ENCODE measurements at regions not wholly inside any gene's neighbourhood (a gene's known extent, or its start where the extent isn't known, plus 50 kb on each side); places are given as distances from the start of the nearest gene placed in this dataset.

DNA sequence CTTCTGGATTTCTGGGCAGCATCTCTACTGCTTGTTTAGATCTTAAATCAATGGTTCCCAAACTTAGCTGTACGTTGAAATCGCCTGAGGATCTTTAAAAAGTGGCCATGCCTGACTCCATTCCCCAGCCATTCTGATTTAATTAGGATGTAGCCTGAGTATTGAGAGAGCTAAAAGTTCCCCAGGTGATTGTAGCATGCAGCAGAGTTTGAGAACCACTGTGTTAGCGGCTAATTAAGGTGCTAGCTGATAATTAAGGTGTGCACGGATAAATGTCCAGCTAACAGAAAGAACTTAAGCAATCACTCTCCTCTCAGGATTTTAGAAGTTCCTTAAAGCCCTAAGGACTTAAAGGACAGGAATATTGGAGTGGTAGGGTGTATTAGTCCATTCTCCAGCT, 89.1 kb downstream of the NMUR2 start:
- TF ChIP-seq L3MBTL2 (conservative IDR thresholded peaks at IDR 0.05) (no peak), SP1 (IDR thresholded peaks at IDR 0.05) (no peak), FOXA1 (IDR thresholded peaks at IDR 0.05) (no peak), BHLHE40 (IDR thresholded peaks at IDR 0.05; ENCODE audit: borderline replicate concordance) (no peak), FOXM1 (IDR thresholded peaks at IDR 0.05; ENCODE audit: borderline replicate concordance) (no peak), NFRKB (IDR thresholded peaks at IDR 0.05) (no peak), CTBP1 (IDR thresholded peaks at IDR 0.05; ENCODE audit: borderline replicate concordance) (no peak), ZNF384 (IDR thresholded peaks at IDR 0.05) (no peak), ELF4 (IDR thresholded peaks at IDR 0.05) (no peak), FOXK2 (IDR thresholded peaks at IDR 0.05) (no peak), ARNT (IDR thresholded peaks at IDR 0.05) (no peak)
- TF ChIP-seq, protein P1, sequence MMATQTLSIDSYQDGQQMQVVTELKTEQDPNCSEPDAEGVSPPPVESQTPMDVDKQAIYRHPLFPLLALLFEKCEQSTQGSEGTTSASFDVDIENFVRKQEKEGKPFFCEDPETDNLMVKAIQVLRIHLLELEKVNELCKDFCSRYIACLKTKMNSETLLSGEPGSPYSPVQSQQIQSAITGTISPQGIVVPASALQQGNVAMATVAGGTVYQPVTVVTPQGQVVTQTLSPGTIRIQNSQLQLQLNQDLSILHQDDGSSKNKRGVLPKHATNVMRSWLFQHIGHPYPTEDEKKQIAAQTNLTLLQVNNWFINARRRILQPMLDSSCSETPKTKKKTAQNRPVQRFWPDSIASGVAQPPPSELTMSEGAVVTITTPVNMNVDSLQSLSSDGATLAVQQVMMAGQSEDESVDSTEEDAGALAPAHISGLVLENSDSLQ (IDR thresholded peaks at IDR 0.05), result no peak
- CTCF ChIA-PET, result no interaction called here
- POLR2A ChIA-PET, result no interaction called here
- DNase-seq (ENCODE audit: extremely low spot score), result no peak

DNA sequence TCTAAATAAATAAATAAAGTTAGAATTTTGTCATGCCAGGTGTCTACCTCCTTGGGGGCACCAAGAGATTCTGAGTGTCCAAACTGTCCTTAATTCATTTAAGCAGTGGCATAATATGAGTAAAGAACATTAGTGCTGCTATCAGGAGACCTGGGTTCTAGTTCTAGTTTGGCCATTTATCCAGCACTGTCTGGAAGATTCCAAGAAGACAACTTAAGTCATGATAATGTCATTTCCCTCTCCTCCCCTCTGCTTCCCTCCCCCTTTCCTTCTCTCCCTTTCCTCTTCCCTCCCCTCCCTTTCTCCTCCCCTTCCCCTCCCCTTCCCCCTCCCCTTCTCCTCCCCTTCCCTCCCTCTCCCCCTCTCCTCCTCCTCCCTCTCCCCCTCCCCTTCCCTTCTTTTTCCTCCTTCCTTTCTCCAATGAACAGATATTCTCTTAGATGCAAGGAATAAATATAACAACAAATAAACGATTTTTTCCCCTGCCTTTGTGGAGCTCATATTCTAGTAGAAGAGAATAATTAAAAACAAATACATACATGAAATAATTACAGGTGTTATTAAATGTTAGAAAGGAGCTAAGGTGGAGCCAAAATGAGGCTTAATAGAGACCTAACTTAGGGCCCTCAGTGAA, 90.8 kb downstream of the NMUR2 start:
- POLR2A ChIA-PET, result no interaction called here
- TF ChIP-seq ARNT (IDR thresholded peaks at IDR 0.05) (no peak), SUZ12 (IDR thresholded peaks at IDR 0.05) (no peak), L3MBTL2 (conservative IDR thresholded peaks at IDR 0.05) (no peak), TARDBP (IDR thresholded peaks at IDR 0.05) (no peak), FOXK2 (IDR thresholded peaks at IDR 0.05) (no peak), NFRKB (IDR thresholded peaks at IDR 0.05) (no peak), SP1 (IDR thresholded peaks at IDR 0.05) (no peak), FOXM1 (IDR thresholded peaks at IDR 0.05; ENCODE audit: borderline replicate concordance) (no peak)
- CTCF ChIA-PET, result no interaction called here
- no peak for DNase-seq (ENCODE audit: extremely low spot score)

DNA sequence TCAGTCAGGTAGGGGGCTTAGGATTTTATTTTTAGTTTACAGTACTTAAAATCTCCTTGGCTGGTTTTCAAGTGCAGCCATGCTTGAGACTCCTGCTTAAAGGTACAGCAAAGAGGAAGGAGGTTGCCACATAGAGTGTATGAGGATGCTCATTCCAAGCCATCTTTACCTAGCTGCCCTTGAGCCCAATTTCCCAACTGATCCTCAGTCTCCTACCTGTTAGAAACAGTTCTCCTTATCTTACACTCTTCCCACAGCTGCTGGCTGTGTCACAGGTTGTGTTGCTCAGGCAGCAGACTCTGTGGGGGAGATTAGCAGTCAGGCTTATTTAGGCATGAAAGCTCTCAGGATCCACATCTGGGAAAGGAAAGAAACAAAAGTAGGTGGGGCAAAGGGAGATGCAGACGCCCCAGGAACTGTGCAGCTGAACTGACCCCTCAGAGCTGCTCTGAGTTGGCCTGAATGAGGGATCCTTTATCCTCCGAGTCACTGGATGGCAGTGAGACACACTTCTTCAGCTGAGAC, 95.1 kb downstream of the NMUR2 start:
- TF ChIP-seq LEF1 (IDR thresholded peaks at IDR 0.05; ENCODE audit: borderline replicate concordance), result no peak
- no peak for TF ChIP-seq ARNT (IDR thresholded peaks at IDR 0.05)
- TF ChIP-seq NFRKB (IDR thresholded peaks at IDR 0.05), result no peak
- CTCF ChIA-PET, result no interaction called here
- DNase-seq (ENCODE audit: extremely low spot score), result no peak
- POLR2A ChIA-PET, result no interaction called here

DNA sequence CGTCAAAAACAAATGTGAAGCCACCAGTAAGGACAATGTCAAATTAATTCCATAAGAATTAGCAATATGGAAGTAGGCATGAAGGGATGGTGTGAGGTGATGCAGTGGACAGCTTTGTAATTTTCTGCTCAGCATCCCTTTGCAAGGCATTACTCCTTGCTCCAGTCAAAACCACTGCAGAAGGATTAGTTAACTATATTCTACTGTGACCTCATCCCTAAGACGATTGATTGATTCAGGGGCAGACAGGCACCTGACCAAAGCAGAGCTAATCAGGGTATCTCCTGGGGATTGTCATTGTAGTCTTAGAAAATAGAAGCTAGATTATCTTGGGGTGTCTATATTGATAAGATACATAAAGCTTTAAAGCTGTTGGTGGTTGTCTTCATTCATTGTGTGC, 98.7 kb downstream of the NMUR2 start:
- CTCF ChIA-PET, result no interaction called here

DNA sequence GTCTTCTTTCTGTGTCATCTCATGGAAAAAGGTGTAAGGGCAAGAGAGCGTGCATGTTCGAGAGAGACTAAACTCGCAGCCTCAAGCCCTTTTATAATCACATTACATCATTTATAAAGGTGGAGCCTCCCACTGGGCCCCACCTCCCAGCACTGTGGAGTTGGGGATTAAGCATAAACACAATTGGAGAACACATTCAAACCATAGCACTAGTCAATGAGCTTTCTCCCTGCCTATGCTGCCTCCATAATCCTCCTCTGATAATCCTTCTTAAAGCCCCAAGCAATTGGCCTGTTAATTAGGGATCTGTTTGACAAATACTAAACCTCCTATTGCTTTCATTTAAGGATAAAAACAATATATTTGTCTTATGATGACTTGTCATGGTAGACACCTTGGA, 99.6 kb downstream of the NMUR2 start:
- no peak for DNase-seq (ENCODE audit: extremely low spot score)
- CTCF ChIA-PET, result no interaction called here
- TF ChIP-seq HDGF (IDR thresholded peaks at IDR 0.05; ENCODE audit: borderline replicate concordance) (no peak), LEF1 (IDR thresholded peaks at IDR 0.05; ENCODE audit: borderline replicate concordance) (no peak), SUZ12 (IDR thresholded peaks at IDR 0.05) (no peak), BHLHE40 (IDR thresholded peaks at IDR 0.05; ENCODE audit: borderline replicate concordance) (no peak), ELF4 (IDR thresholded peaks at IDR 0.05) (no peak), ZNF384 (IDR thresholded peaks at IDR 0.05) (no peak), SP1 (IDR thresholded peaks at IDR 0.05) (no peak), NFRKB (IDR thresholded peaks at IDR 0.05) (no peak), CTBP1 (IDR thresholded peaks at IDR 0.05; ENCODE audit: borderline replicate concordance) (no peak), FOXM1 (IDR thresholded peaks at IDR 0.05; ENCODE audit: borderline replicate concordance) (no peak)
- POLR2A ChIA-PET, result no interaction called here

More for the DNA sequence above, 98.7 kb downstream of the NMUR2 start:
- TF ChIP-seq ELF4 (IDR thresholded peaks at IDR 0.05), result no peak
- TF ChIP-seq FOXA1 (IDR thresholded peaks at IDR 0.05), result no peak
- TF ChIP-seq FOXM1 (IDR thresholded peaks at IDR 0.05; ENCODE audit: borderline replicate concordance), result no peak
- no peak for TF ChIP-seq TARDBP (IDR thresholded peaks at IDR 0.05)
- TF ChIP-seq SP1 (IDR thresholded peaks at IDR 0.05), result no peak
- TF ChIP-seq, protein P1 (IDR thresholded peaks at IDR 0.05), result no peak
- POLR2A ChIA-PET, result no interaction called here
- no peak for DNase-seq (ENCODE audit: extremely low spot score)

DNA sequence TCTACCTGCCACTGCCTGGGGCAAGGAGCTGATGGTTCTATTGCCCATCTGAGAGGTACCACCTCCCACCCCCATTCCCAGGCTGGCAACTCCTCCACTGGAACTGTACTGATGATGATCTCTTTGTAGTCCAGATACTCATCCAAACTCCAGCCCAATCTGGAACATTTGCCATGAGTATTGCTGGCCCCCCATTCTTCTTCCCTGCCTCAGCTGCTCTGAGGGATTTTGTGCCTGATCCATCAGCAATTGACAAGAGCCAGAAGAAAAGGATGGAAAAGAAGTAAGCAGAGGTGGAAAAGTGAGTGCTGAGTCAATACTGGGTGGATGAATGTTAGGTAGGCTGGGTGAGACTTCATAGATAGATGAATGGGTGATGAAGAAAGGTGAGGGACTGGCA, 101.2 kb downstream of the NMUR2 start:
- ChIA-PET POLR2A (no interaction called here), CTCF (no interaction called here)
- TF ChIP-seq SUZ12 (IDR thresholded peaks at IDR 0.05) (no peak), CTBP1 (IDR thresholded peaks at IDR 0.05; ENCODE audit: borderline replicate concordance) (no peak), SP1 (IDR thresholded peaks at IDR 0.05) (no peak), BHLHE40 (IDR thresholded peaks at IDR 0.05; ENCODE audit: borderline replicate concordance) (no peak), L3MBTL2 (conservative IDR thresholded peaks at IDR 0.05) (no peak), LEF1 (IDR thresholded peaks at IDR 0.05; ENCODE audit: borderline replicate concordance) (no peak), FOXK2 (IDR thresholded peaks at IDR 0.05) (no peak), TARDBP (IDR thresholded peaks at IDR 0.05) (no peak), ZNF384 (IDR thresholded peaks at IDR 0.05) (no peak), ARNT (IDR thresholded peaks at IDR 0.05) (no peak)
- TF ChIP-seq, protein P1 (IDR thresholded peaks at IDR 0.05), result no peak
- DNase-seq (ENCODE audit: extremely low spot score), result no peak

DNA sequence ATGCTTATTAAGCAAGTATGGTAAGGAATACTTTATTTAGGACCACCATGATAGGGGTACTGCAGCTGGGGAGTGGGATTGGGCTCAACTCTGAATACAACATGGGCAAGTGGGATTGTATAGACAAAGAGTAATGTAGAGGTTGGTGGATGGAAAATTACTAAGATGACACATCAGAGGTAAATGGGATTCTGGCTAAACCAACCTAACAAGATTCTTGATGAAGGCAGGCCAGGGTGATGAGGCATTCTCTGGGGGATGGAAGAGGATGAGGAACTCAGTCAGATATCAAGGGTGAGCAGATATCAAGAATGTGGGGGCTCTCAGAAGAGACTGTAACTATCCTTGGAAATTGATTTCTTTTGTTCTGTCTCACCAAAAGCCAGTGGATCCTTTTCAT, 107.2 kb downstream of the NMUR2 start:
- POLR2A ChIA-PET, result no interaction called here
- no peak for DNase-seq (ENCODE audit: extremely low spot score)
- TF ChIP-seq CTBP1 (IDR thresholded peaks at IDR 0.05; ENCODE audit: borderline replicate concordance), result no peak
- CTCF ChIA-PET, result no interaction called here
